NOMO-1 treated with dmso at 0.1 percent for 144 hours (cell line): ENCODE measurements at regions not wholly inside any gene's neighbourhood (a gene's known extent, or its start where the extent isn't known, plus 50 kb on each side); places are given as distances from the start of the nearest gene placed in this dataset.
A peak's percentile ranks its signal among the peaks of the same experiment; 100 is the strongest.
"Not testable (repeated sequence)": the region's sequence is repeated elsewhere in the genome, so short reads cannot be mapped to it uniquely, and the experiment has no call there.

Experiments used
- DNase-seq: peaks from one replicate; lab custom pipeline; 2025; ENCODE audit not compliant: unreplicated experiment; lab: John Stamatoyannopoulos, UW

DNA sequence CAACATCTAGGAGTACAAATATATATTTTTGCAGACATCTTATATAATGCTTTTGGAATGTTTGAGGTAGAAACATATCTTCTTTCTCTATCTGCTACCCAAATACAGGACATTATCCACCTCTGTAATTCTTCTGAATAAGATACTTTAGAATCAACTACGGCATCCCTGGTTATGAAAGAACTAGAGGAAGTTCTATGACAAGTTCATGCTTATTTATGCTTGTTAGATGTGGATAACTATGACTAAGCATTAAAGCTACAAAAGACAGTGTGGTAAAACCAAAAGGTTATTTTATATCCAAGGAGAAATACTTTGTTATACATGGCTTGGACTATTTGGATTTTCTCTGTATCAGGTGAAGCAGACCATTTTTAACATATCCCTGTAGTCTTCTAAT is 894.0 kb downstream of the KCNT2 start:
- DNase-seq = no peak

DNA sequence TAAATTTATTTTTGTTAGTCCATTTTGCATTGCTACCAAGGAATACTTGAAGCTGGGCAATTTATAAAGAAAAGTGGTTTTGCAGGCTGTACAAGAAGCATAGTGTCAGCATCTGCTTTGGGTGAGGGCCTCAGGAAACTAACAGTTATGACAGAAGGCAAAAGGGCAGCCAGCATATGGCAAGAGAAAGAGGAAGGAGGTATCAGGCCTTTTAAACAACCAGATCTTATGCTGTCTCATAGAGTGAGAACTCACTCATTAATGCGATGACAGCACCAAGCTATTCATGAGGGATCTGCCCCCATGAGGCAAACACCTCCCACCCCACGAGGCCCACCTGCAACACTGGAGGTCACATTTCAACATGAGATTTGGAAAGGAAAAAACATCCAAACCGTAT is 898.4 kb downstream of the KCNT2 start:
- DNase-seq = peak; percentile 7

GRCh38 chr1:195704028-195704427 is 904.2 kb downstream of the KCNT2 start:
- no peak for DNase-seq

DNA sequence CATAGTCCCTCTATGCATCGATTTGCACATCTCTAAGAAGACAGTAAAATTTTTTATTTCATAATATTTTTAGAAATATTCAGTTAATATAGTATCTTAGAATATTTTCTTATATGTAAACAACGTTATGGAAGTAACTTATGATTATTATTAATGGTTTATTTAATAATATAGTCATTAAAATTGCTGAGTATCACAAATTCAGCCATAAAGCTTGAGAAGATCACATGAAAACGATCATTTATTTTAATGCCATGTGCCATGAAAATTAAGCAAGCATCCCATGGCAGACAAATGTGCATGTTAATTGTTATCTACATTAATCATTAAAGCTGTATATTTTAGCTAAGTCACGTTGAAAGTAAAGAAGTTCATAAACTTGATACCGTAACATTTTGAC is 907.1 kb downstream of the KCNT2 start:
- DNase-seq = no peak

DNA sequence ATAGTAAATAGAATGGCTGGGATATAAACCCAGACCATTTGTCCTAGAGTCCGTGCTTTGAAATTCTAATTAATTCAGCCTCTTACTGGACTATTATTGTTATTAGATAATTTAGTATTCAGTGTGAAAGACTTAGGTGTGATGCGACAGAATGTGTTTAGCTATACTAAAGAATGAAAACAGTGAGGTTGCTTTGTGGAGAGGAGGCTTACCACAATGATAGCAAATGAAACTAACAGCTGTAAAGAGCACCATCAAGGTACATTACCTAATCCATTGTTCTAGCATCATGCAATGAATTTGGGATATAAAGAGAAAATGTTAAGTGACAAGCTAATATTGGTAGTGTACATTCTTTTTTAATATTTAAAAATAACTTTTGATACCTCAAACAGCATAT is 911.1 kb downstream of the KCNT2 start:
- DNase-seq = no peak

GRCh38 chr1:195686764-195687163 is 921.5 kb downstream of the KCNT2 start:
- no peak for DNase-seq

DNA sequence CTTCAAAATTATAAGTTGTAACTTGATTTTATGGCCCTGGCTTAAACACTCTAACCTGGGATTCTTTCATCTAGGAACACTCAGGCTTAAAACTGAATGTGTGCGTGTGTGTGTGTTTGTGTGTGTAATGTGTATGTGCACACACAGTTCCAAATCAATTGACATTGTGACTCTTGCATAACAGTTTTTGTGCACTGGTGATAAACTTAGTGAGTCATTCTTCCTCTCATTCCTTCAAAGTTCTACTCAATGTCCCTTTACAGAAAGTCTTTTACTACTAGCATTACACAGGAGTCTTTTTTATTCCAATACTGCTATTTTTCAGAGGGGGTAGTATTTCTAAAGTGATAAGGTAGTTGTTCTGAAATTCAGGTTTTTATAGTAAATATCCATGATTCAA is 943.6 kb downstream of the KCNT2 start:
- DNase-seq = no peak

DNA sequence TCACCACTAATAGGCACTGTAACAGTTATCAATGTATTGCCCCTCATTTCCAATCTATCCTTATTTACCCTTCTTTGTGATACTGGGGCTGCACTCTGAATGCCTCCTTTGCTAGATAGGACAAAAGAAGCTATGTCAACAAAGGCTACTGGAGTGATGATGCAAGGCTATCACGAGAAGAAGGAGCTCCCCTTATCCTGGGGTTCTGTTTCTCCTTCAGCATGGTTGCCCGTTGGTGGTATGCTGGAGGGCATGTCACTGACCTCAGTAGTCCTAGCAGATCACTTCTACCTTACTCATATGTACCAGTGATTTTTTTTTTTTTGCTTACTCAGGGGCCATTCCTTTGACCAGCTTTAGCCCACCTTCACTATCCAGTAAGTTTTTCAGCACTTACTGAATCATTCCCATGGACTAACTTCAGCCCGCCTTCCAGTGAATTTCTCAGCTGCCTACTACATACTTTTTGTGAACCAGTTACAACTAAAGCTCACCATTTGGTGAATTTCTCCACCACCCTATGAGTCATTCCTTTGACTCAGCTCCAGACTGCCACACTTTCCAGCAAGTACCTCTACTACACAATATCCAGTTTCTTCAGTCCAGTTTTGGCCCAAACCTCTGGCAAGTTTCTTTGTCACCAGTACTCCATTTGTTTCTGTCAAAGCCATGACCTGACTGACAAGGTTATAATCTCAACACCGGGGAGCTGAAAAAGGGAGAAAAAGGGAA is 944.5 kb downstream of the KCNT2 start:
- DNase-seq = no peak

GRCh38 chr1:195656780-195657179 is 951.5 kb downstream of the KCNT2 start:
- no peak for DNase-seq

DNA sequence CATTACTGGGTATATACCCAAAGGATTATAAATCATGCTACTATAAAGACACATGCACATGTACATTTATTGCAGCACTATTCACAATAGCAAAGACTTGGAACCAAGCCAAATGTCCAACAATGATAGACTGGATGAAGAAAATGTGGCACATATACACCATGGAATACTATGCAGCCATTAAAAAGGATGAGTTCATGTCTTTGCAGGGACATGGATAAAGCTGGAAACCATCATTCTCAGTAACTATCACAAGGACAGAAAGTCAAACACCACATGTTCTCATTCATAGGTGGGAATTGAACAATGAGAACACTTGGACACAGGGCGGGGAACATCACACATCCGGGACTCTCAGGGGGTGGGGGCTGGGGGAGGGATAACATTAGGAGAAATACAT is 959.4 kb downstream of the KCNT2 start:
- not testable (repeated sequence) for DNase-seq

DNA sequence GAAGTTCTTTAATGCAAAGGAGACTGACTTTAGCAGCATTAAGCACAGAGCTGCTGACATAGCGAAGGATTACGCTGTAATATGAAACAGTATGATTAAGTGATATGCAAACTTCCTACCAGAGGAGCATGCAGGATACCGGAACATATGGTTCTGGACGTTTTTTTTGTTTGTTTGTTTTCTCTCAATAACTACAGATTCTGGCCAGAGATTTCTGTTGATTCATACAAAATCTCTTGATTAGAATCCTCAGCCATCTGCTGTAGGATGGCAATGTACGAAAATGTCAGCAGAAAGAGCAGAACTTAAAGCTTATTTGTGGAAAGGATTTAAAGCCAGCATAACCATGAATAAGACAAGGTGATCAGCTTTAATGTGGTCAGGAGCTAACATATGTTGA is 970.7 kb downstream of the KCNT2 start:
- DNase-seq = no peak

DNA sequence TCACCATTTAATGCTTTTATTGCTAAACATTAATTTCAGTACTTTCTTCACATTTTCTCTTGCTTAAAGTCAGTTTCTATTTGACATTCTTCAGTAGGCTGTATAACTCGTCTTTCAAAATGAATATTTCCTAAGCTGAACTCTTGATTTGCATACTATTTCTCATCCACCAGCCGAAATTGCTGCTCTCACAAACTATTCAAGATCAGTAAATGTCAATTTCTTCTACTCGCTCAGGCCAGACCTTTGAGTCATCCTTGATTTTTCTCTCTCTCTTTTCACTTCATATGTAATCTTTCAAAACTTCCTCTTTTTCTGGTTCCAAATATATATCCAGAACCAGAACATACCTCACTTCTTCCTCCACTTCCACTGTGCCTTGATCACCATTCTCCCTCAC is 990.0 kb downstream of the KCNT2 start:
- DNase-seq = no peak

DNA sequence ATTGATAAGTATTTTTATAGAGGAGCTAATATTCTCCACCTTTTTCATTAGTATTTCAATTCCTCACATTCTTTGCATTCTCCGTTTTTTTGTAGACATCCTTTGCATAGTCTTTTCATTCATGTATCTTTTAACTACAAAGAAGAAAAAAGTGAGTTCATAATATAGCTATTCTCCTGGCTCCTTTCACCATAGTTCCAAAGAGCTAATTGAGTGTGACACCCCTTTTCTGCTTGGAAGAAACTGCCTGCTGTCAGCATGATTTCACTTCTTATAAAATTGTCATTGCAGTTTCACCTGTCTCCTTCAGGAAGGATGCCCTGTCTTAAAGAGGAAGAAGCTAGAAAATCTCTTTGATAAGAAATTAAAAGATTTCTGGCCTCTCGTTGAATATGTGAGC is 991.1 kb downstream of the KCNT2 start:
- no peak for DNase-seq

DNA sequence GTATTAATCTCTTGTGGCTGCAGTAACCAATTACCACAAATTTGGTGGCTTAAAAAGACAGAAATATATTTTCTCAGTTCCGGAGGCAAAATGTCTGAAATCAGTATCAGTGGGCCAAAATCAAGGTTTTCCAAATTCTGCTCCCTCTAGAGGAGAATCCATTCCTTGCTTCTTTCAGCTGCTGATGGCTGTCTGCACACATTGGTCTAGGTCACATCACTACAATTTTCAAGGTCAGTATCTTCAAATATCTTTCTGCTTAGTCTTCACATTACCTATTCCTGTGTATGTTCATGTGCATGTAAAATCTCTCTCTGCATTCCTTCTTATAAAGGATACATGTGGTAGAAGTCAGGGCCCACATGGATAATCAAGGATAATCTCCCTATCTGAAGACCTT is 999.4 kb downstream of the KCNT2 start:
- DNase-seq = no peak

DNA sequence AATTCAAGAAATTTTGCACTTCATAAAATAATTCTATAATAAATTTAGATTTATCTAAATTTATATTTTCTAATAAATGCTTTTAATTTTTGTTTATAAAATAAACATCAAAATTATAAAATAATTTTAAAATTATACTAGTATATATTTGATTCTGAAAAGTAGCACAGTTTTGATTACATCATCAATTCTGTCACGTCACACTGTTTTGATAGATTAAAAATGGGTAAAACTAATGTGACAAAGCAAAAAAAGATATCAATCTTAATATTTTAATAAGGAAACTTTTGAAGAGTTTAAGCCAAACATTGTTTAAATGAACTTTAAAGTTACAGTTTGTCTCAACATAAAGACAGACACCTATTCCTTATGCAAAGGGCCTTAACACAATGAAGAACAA is 1001.8 kb downstream of the KCNT2 start:
- DNase-seq = no peak

- no peak for DNase-seq
Measured at GRCh38 chr1:195604287-195604686, 1004.0 kb downstream of the KCNT2 start.

- no peak for DNase-seq
Measured at GRCh38 chr1:195597891-195598290, 1010.3 kb downstream of the KCNT2 start.

- no peak for DNase-seq
Measured at GRCh38 chr1:195594773-195595172, 1013.5 kb downstream of the KCNT2 start.

DNA sequence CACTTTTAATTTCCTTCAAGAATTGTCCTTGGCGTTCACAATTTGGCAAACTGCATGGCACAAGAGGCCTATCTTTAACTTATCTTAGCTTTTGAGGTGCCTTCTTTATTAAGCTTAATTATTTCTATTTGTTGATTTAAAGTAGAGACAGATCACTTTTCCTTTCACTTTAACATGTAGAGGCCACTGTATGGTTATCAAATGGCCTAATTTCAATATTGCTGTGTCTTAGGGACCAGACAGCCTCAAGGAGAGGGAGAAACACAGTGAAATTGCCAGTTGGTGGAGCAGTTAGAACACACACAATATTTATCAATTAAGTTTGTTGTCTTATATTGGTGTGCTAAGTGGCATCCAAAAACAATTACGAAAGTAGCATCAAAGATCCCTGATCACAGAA is 1013.9 kb downstream of the KCNT2 start:
- no peak for DNase-seq

GRCh38 chr1:195591917-195592672 is 1016.1 kb downstream of the KCNT2 start:
- no peak for DNase-seq

DNA sequence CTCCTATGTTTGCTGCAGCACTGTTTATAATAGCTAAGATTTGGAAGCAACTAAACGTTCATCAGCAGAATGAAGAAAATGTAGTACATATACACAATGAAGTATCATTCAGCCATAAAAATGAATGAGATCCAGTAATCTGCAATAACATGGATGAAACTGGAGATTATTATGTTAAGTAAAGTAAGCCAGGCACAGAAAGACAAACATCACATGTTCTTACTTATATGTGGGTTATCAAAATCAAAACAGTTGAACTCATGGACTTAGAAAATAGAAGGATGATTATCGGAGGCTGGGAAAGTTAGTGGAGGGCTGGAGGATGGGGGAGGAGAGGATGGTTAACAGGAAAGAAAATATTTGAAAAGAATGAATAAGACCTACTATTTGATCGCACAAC is 1017.6 kb downstream of the KCNT2 start:
- no peak for DNase-seq

DNA sequence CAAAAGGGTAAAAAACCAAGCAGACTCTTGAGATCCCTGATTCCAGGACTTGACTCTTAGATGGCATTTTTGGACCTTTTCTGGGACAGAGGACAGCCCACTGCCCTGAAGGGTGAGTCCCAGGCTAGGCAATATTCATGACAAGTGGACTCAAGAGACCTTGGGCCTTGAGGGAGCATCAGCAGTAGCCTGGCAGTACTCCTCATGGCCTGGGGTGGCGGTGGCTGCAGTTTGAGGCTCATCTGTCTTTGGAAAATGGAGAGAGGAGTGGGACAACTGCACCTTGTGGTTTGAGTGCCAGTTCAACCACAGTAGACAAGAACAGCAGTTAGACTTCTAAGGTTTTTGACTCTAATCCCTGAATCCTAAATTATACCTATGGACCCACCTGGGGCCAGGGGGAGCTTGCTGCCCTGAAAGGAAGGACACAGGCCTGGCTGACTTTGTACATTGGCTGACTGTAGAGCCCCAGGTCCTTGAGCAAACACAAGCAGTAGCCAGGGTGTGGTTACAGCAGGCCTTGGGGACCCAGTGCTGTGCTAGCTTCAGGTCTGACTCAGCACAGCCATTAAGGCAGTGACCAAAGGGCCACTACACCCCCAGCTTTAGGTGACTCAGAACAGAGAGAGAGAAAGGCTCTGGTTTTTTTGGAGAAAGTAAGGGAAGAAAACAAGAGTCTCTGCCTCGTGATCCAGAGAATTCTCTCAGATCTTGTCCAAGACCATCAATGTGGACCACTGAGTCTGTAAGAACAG is 1023.2 kb downstream of the KCNT2 start:
- no peak for DNase-seq
